ENCODE measurements at regions not wholly inside any gene's neighbourhood (a gene's known extent, or its start where the extent isn't known, plus 50 kb on each side); places are given as distances from the start of the nearest gene placed in this dataset.

- no peak overlapping the region for H2BK15ac ChIP-seq (ENCODE audit: low read length)
- no peak overlapping the region for H2AFZ ChIP-seq (ENCODE audit: low read length)
- DNase-seq (ENCODE audit: low spot score), result no peak
- no peaks in the 10 kb centered on the region for H3K27me3 ChIP-seq (ENCODE audit: control insufficient read depth in 3 of 3, insufficient read depth in 3 of 3, low read depth in 1 of 3, low read length in 3 of 3)
- H3K27ac ChIP-seq (replicated peaks; ENCODE audit: low read length), result no peak overlapping the region
- no peak overlapping the region for H2AK5ac ChIP-seq (ENCODE audit: low read depth, low read length)
- H3K79me1 ChIP-seq (ENCODE audit: low read depth, low read length), result no peaks in the 10 kb centered on the region
- H3K4ac ChIP-seq (ENCODE audit: low read length), result no peak overlapping the region
- H2BK5ac ChIP-seq (ENCODE audit: low read length), result no peak overlapping the region
- H2BK120ac ChIP-seq (ENCODE audit: low read depth, low read length), result no peak overlapping the region
- WGBS, 2 donors (ENCODE audit: extremely low coverage in 2 of 2, insufficient read length in 2 of 2, insufficient replicate concordance in 1 of 2), result no CpG with 5 or more reads among the region's 4 CpGs
- no peak overlapping the region for H3K18ac ChIP-seq (ENCODE audit: low read length)
- H3K9ac ChIP-seq (ENCODE audit: low read depth, low read length, poor library complexity), result no peak overlapping the region
- no peak overlapping the region for H3K14ac ChIP-seq (ENCODE audit: low read length)
- H3K23ac ChIP-seq (ENCODE audit: low read depth, low read length, poor library complexity), result no peak overlapping the region
- H4K8ac ChIP-seq (ENCODE audit: low read depth, low read length), result no peak overlapping the region
- no peak overlapping the region for H3K4me2 ChIP-seq (ENCODE audit: insufficient read depth, low read length, poor library complexity, severe bottlenecking)
- H3K4me1 ChIP-seq (ENCODE audit: control insufficient read depth in 2 of 2, insufficient read depth in 1 of 2, low read depth in 1 of 2, low read length in 2 of 2), result no peaks in the 10 kb centered on the region
- no peak overlapping the region for H3K4me3 ChIP-seq (ENCODE audit: low read length in 2 of 2)
- H4K91ac ChIP-seq (ENCODE audit: low read depth, low read length, poor library complexity), result no peak overlapping the region
- H3K9me3 ChIP-seq (replicated peaks in 1 of 2; ENCODE audit: control insufficient read depth in 2 of 2, insufficient read depth in 1 of 2, low read depth in 1 of 2, low read length in 2 of 2), result no peaks in the 10 kb centered on the region
- H2BK12ac ChIP-seq (ENCODE audit: low read length), result no peak overlapping the region
- no peaks in the 10 kb centered on the region for H3K36me3 ChIP-seq (replicated peaks in 1 of 2; ENCODE audit: control insufficient read depth in 2 of 2, insufficient read depth in 2 of 2, low read length in 2 of 2)
Measured at GRCh38 chr6:134642819-134643218, 307.1 kb downstream of the ALDH8A1 start.

- no peaks in the 10 kb centered on the region for H3K79me1 ChIP-seq (ENCODE audit: low read depth, low read length)
- no peaks in the 10 kb centered on the region for H3K36me3 ChIP-seq (replicated peaks in 1 of 2; ENCODE audit: control insufficient read depth in 2 of 2, insufficient read depth in 2 of 2, low read length in 2 of 2)
- H2BK120ac ChIP-seq (ENCODE audit: low read depth, low read length), result no peak overlapping the region
- no peak overlapping the region for H3K4me2 ChIP-seq (ENCODE audit: insufficient read depth, low read length, poor library complexity, severe bottlenecking)
- no peak overlapping the region for H2BK5ac ChIP-seq (ENCODE audit: low read length)
- no CpG with 5 or more reads among the region's 2 CpGs for WGBS, 2 donors (ENCODE audit: extremely low coverage in 2 of 2, insufficient read length in 2 of 2, insufficient replicate concordance in 1 of 2)
- no peak overlapping the region for H4K8ac ChIP-seq (ENCODE audit: low read depth, low read length)
- no peak overlapping the region for H3K27ac ChIP-seq (replicated peaks; ENCODE audit: low read length)
- H3K14ac ChIP-seq (ENCODE audit: low read length), result no peak overlapping the region
- no peak overlapping the region for H2BK15ac ChIP-seq (ENCODE audit: low read length)
- peaks cover 0 to 2% of the 10 kb centered on the region in 2 donors for H3K4me1 ChIP-seq (ENCODE audit: control insufficient read depth in 2 of 2, insufficient read depth in 1 of 2, low read depth in 1 of 2, low read length in 2 of 2)
- H2BK12ac ChIP-seq (ENCODE audit: low read length), result no peak overlapping the region
- H3K18ac ChIP-seq (ENCODE audit: low read length), result no peak overlapping the region
- no peak overlapping the region for H3K23ac ChIP-seq (ENCODE audit: low read depth, low read length, poor library complexity)
- no peaks in the 10 kb centered on the region for H3K27me3 ChIP-seq (ENCODE audit: control insufficient read depth in 3 of 3, insufficient read depth in 3 of 3, low read depth in 1 of 3, low read length in 3 of 3)
- no peak overlapping the region for H3K4me3 ChIP-seq (ENCODE audit: low read length in 2 of 2)
- no peak overlapping the region for H2AFZ ChIP-seq (ENCODE audit: low read length)
- H4K91ac ChIP-seq (ENCODE audit: low read depth, low read length, poor library complexity), result no peak overlapping the region
- H3K4ac ChIP-seq (ENCODE audit: low read length), result no peak overlapping the region
- DNase-seq (ENCODE audit: low spot score), result no peak
- no peaks in the 10 kb centered on the region for H3K9me3 ChIP-seq (replicated peaks in 1 of 2; ENCODE audit: control insufficient read depth in 2 of 2, insufficient read depth in 1 of 2, low read depth in 1 of 2, low read length in 2 of 2)
- no peak overlapping the region for H2AK5ac ChIP-seq (ENCODE audit: low read depth, low read length)
- no peak overlapping the region for H3K9ac ChIP-seq (ENCODE audit: low read depth, low read length, poor library complexity)
Measured at GRCh38 chr6:134642279-134642678, 307.6 kb downstream of the ALDH8A1 start.

GRCh38 chr6:134640975-134641429, 308.9 kb downstream of the ALDH8A1 start:
- no peaks in the 10 kb centered on the region for H3K79me1 ChIP-seq (ENCODE audit: low read depth, low read length)
- H2BK120ac ChIP-seq (ENCODE audit: low read depth, low read length), result no peak overlapping the region
- H4K91ac ChIP-seq (ENCODE audit: low read depth, low read length, poor library complexity), result no peak overlapping the region
- H3K27me3 ChIP-seq (ENCODE audit: control insufficient read depth in 3 of 3, insufficient read depth in 3 of 3, low read depth in 1 of 3, low read length in 3 of 3), result no peaks in the 10 kb centered on the region
- no peak overlapping the region for H3K23ac ChIP-seq (ENCODE audit: low read depth, low read length, poor library complexity)
- H3K36me3 ChIP-seq (replicated peaks in 1 of 2; ENCODE audit: control insufficient read depth in 2 of 2, insufficient read depth in 2 of 2, low read length in 2 of 2), result no peaks in the 10 kb centered on the region
- no peak overlapping the region for H3K9ac ChIP-seq (ENCODE audit: low read depth, low read length, poor library complexity)
- no peak overlapping the region for H3K14ac ChIP-seq (ENCODE audit: low read length)
- H3K18ac ChIP-seq (ENCODE audit: low read length), result no peak overlapping the region
- no peaks in the 10 kb centered on the region for H3K9me3 ChIP-seq (replicated peaks in 1 of 2; ENCODE audit: control insufficient read depth in 2 of 2, insufficient read depth in 1 of 2, low read depth in 1 of 2, low read length in 2 of 2)
- no peak overlapping the region for H2AK5ac ChIP-seq (ENCODE audit: low read depth, low read length)
- peak; percentile 65 for DNase-seq (ENCODE audit: low spot score)
- no peak overlapping the region for H2BK12ac ChIP-seq (ENCODE audit: low read length)
- H2BK5ac ChIP-seq (ENCODE audit: low read length), result no peak overlapping the region
- H3K27ac ChIP-seq (replicated peaks; ENCODE audit: low read length), result no peak overlapping the region
- no peak overlapping the region for H2AFZ ChIP-seq (ENCODE audit: low read length)
- no peak overlapping the region for H3K4me2 ChIP-seq (ENCODE audit: insufficient read depth, low read length, poor library complexity, severe bottlenecking)
- WGBS, 2 donors (ENCODE audit: extremely low coverage in 2 of 2, insufficient read length in 2 of 2, insufficient replicate concordance in 1 of 2), result no CpG with 5 or more reads among the region's 1 CpG
- peaks cover 0 to 6% of the 10 kb centered on the region in 2 donors for H3K4me1 ChIP-seq (ENCODE audit: control insufficient read depth in 2 of 2, insufficient read depth in 1 of 2, low read depth in 1 of 2, low read length in 2 of 2)
- no peak overlapping the region for H3K4ac ChIP-seq (ENCODE audit: low read length)
- no peak overlapping the region for H3K4me3 ChIP-seq (ENCODE audit: low read length in 2 of 2)
- no peak overlapping the region for H2BK15ac ChIP-seq (ENCODE audit: low read length)
- H4K8ac ChIP-seq (ENCODE audit: low read depth, low read length), result no peak overlapping the region

- Histone ChIP-seq H3K79me1 (ENCODE audit: low read depth, low read length) (no peaks in the 10 kb centered on the region), H2AK5ac (ENCODE audit: low read depth, low read length) (no peak overlapping the region), H3K4ac (ENCODE audit: low read length) (no peak overlapping the region), H3K4me2 (ENCODE audit: insufficient read depth, low read length, poor library complexity, severe bottlenecking) (no peak overlapping the region), H2BK120ac (ENCODE audit: low read depth, low read length) (no peak overlapping the region), H3K9me3 (replicated peaks in 1 of 2; ENCODE audit: control insufficient read depth in 2 of 2, insufficient read depth in 1 of 2, low read depth in 1 of 2, low read length in 2 of 2) (no peaks in the 10 kb centered on the region), H2AFZ (ENCODE audit: low read length) (no peak overlapping the region), H3K27me3 (ENCODE audit: control insufficient read depth in 3 of 3, insufficient read depth in 3 of 3, low read depth in 1 of 3, low read length in 3 of 3) (no peaks in the 10 kb centered on the region), H4K91ac (ENCODE audit: low read depth, low read length, poor library complexity) (no peak overlapping the region), H3K14ac (ENCODE audit: low read length) (no peak overlapping the region), H3K4me3 (ENCODE audit: low read length in 2 of 2) (no peak overlapping the region), H4K8ac (ENCODE audit: low read depth, low read length) (no peak overlapping the region), H3K36me3 (replicated peaks in 1 of 2; ENCODE audit: control insufficient read depth in 2 of 2, insufficient read depth in 2 of 2, low read length in 2 of 2) (no peaks in the 10 kb centered on the region), H3K4me1 (ENCODE audit: control insufficient read depth in 2 of 2, insufficient read depth in 1 of 2, low read depth in 1 of 2, low read length in 2 of 2) (peaks cover 0 to 6% of the 10 kb centered on the region in 2 donors), H3K9ac (ENCODE audit: low read depth, low read length, poor library complexity) (no peak overlapping the region), H3K18ac (ENCODE audit: low read length) (no peak overlapping the region), H3K23ac (ENCODE audit: low read depth, low read length, poor library complexity) (no peak overlapping the region), H2BK15ac (ENCODE audit: low read length) (no peak overlapping the region), H3K27ac (replicated peaks; ENCODE audit: low read length) (no peak overlapping the region), H2BK12ac (ENCODE audit: low read length) (no peak overlapping the region), H2BK5ac (ENCODE audit: low read length) (no peak overlapping the region)
- WGBS, 2 donors (ENCODE audit: extremely low coverage in 2 of 2, insufficient read length in 2 of 2, insufficient replicate concordance in 1 of 2), result no CpG with 5 or more reads among the region's 4 CpGs
- no peak for DNase-seq (ENCODE audit: low spot score)
Measured at GRCh38 chr6:134640229-134640628, 309.7 kb downstream of the ALDH8A1 start.

All from neuronal stem cell (in vitro differentiated cells).